Fibroblast of villous mesenchyme (primary cell): ENCODE measurements at regions not wholly inside any gene's neighbourhood (a gene's known extent, or its start where the extent isn't known, plus 50 kb on each side); places are given as distances from the start of the nearest gene placed in this dataset.

ENCODE experiments used
- DNase-seq: peaks from one replicate; pipeline ENCODE4 v3.0.0-alpha.2; 2010; ENCODE audit warnings: low read depth
- H3K4me3 ChIP-seq: 2 replicates; pipeline ENCODE4 v1.5.1; 2011; ENCODE audit warnings: low read depth, mild to moderate bottlenecking, low read length
- TF ChIP-seq, protein P1 (sequence below): IDR thresholded peaks from 2 replicates; pipeline ENCODE4 v1.5.1; 2012; ENCODE audit warnings: low read depth, mild to moderate bottlenecking, low read length; ENCODE audit not compliant: insufficient read depth

DNA sequence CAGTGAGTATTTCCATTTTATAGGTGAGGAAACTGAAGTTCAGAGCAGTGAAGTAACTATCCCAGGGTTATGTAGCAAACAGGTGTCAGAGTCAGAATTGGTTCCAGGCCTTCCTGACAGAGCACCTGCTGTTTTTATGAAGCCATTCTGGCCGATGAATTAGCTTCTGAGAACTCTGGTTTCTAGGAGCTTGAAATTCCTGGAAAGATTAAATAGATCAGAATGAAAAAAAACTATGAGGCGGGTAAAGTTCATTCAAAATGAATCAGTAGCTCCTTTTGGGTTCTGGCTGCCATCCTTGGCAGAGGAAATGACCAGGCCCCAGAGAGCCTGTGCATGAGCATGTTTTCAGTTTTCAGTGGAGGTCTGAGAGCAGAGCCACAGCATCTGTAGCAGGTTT lies 59.3 kb upstream of the CFAP161 start:
- H3K4me3 ChIP-seq = no peak overlapping the region
- DNase-seq = no peak
- TF ChIP-seq, protein P1, sequence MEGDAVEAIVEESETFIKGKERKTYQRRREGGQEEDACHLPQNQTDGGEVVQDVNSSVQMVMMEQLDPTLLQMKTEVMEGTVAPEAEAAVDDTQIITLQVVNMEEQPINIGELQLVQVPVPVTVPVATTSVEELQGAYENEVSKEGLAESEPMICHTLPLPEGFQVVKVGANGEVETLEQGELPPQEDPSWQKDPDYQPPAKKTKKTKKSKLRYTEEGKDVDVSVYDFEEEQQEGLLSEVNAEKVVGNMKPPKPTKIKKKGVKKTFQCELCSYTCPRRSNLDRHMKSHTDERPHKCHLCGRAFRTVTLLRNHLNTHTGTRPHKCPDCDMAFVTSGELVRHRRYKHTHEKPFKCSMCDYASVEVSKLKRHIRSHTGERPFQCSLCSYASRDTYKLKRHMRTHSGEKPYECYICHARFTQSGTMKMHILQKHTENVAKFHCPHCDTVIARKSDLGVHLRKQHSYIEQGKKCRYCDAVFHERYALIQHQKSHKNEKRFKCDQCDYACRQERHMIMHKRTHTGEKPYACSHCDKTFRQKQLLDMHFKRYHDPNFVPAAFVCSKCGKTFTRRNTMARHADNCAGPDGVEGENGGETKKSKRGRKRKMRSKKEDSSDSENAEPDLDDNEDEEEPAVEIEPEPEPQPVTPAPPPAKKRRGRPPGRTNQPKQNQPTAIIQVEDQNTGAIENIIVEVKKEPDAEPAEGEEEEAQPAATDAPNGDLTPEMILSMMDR = no peak

- no peak overlapping the region for H3K4me3 ChIP-seq
- no peak for DNase-seq
- TF ChIP-seq, protein P1 = no peak
Observed at GRCh38 chr15:81075272-81075671, 58.8 kb upstream of the CFAP161 start.

- TF ChIP-seq, protein P1 = no peak
- no peak overlapping the region for H3K4me3 ChIP-seq
- DNase-seq = no peak
Observed at GRCh38 chr15:81080996-81081395, 53.1 kb upstream of the CFAP161 start.

- no peak for DNase-seq
- TF ChIP-seq, protein P1 = no peak
- no peak overlapping the region for H3K4me3 ChIP-seq
Observed at GRCh38 chr15:81083201-81083600, 50.9 kb upstream of the CFAP161 start.
